Lung microvascular endothelial cell (primary cell): ENCODE measurements at regions not wholly inside any gene's neighbourhood (a gene's known extent, or its start where the extent isn't known, plus 50 kb on each side); places are given as distances from the start of the nearest gene placed in this dataset.

ENCODE experiments used
- DNase-seq, 2 donors: peaks; one replicate each; pipeline versions ENCODE4 v3.0.0 to v3.0.0-alpha.2; 2010; ENCODE audit warnings: low read depth in 2 of 2

GRCh38 chr15:62570405-62570783 is 405.3 kb upstream of the C2CD4B start:
- no peak for DNase-seq

GRCh38 chr15:62571072-62571471 is 406.0 kb upstream of the C2CD4B start:
- no peak for DNase-seq

GRCh38 chr15:62572797-62573196 is 407.7 kb upstream of the C2CD4B start:
- no peak for DNase-seq

- no peak for DNase-seq
Observed at GRCh38 chr15:62573876-62574275, 408.8 kb upstream of the C2CD4B start.

GRCh38 chr15:62578546-62578945 is 413.5 kb upstream of the C2CD4B start:
- DNase-seq = no peak

GRCh38 chr15:62578960-62579359 is 413.9 kb upstream of the C2CD4B start:
- no peak for DNase-seq

- no peak for DNase-seq
Observed at GRCh38 chr15:62579842-62580241, 414.8 kb upstream of the C2CD4B start.

GRCh38 chr15:62582580-62582979 is 417.5 kb upstream of the C2CD4B start:
- no peak for DNase-seq

GRCh38 chr15:62584301-62585235 is 419.5 kb upstream of the C2CD4B start:
- DNase-seq = no peak

- DNase-seq = no peak
Observed at GRCh38 chr15:62588938-62589670, 424.0 kb upstream of the C2CD4B start.

GRCh38 chr15:62591842-62592838 is 427.1 kb upstream of the C2CD4B start:
- no peak for DNase-seq

GRCh38 chr15:62592920-62593319 is 427.8 kb upstream of the C2CD4B start:
- DNase-seq = no peak

- DNase-seq = no peak
Observed at GRCh38 chr15:62593681-62594399, 428.8 kb upstream of the C2CD4B start.

GRCh38 chr15:62598217-62598616 is 433.1 kb upstream of the C2CD4B start:
- DNase-seq = no peak

GRCh38 chr15:62599791-62600777 is 435.0 kb upstream of the C2CD4B start:
- no peak for DNase-seq

- no peak for DNase-seq
Observed at GRCh38 chr15:62601777-62602545, 436.9 kb upstream of the C2CD4B start.

GRCh38 chr15:62603742-62604141 is 438.7 kb upstream of the C2CD4B start:
- no peak for DNase-seq

GRCh38 chr15:62605282-62605681 is 437.3 kb upstream of the TPM1 start:
- DNase-seq = no peak
